ENCODE measurements at regions not wholly inside any gene's neighbourhood (a gene's known extent, or its start where the extent isn't known, plus 50 kb on each side); places are given as distances from the start of the nearest gene placed in this dataset.

DNA sequence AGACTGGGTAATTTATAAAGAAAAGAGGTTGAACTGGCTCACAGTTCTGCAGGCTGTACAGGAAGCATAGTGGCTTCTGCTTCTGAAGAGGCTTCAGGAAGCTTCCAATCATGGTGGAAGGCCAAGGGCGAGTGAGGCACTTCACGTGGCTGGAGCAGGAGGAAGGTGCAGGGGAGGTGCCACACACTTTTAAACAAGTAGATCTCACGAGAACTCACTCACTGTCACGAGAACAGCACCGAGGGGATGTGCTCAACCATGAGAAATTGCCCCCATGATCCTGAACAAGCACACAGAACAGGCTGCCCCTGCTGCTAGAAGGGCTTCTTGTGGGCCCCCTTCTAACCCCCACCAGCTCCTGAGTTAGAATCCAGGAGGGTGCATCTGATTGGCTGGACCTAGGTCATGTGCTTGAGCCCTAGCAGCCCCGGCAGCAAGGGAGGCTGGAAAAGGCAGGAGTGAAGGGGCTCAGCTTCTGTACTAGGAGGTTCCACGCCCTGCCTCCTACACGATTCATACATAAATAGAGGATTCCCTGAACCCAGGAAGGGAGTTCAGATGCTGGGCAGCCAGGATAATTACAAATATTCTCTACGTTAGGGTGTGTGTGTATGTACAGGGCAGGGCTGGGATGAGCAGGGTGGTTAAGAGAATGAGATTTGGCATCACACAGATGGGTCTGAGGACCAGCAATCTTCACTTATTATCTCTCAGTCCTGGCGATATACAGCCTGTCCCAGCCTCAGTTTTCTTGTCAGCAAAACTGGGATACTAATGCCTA is 72.8 kb upstream of the ATP5PO start:
- H3K4me3 ChIP-seq (replicated peaks in 1 of 3) = no peak overlapping the region
- H3K9me3 ChIP-seq = no peaks in the 10 kb centered on the region
- 82 to 83% methylated on average over 10 of the region's 10 CpGs for WGBS, 2 donors
- TF ChIP-seq, protein P1, sequence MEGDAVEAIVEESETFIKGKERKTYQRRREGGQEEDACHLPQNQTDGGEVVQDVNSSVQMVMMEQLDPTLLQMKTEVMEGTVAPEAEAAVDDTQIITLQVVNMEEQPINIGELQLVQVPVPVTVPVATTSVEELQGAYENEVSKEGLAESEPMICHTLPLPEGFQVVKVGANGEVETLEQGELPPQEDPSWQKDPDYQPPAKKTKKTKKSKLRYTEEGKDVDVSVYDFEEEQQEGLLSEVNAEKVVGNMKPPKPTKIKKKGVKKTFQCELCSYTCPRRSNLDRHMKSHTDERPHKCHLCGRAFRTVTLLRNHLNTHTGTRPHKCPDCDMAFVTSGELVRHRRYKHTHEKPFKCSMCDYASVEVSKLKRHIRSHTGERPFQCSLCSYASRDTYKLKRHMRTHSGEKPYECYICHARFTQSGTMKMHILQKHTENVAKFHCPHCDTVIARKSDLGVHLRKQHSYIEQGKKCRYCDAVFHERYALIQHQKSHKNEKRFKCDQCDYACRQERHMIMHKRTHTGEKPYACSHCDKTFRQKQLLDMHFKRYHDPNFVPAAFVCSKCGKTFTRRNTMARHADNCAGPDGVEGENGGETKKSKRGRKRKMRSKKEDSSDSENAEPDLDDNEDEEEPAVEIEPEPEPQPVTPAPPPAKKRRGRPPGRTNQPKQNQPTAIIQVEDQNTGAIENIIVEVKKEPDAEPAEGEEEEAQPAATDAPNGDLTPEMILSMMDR (IDR thresholded peaks at IDR 0.05) = no peak
- TF ChIP-seq POLR2A (IDR thresholded peaks at IDR 0.05) = no peak
- intact Hi-C loops (cut with DNase I) = no loop called here
- H3K27ac ChIP-seq = no peak overlapping the region
- H3K36me3 ChIP-seq = no peaks in the 10 kb centered on the region
- H3K27me3 ChIP-seq = no peaks in the 10 kb centered on the region
- DNase-seq = no peak
- H3K4me1 ChIP-seq = peaks cover 4% of the 10 kb centered on the region in 2 donors

DNA sequence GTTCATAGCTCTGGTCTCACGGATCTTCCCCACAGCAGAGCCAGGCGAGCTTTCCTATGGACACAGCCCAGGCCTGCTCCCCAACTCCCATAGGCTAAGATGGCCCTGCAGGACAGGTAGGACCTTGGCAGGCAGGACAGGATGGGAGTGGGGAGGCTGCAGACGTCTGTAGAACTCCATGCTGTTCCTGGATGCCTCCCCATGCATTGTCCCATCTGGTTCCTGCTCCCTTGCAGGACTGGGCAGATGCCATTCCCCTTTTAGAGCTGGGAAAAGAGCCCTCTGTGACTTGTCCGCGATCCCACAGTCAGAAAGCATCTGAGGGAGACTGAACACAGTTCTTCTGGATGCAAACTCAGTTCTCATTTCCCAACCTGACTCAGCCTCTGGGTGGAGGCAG is 71.9 kb upstream of the ATP5PO start:
- intact Hi-C loops (cut with DNase I) = no loop called here
- Histone ChIP-seq H3K36me3 (no peaks in the 10 kb centered on the region), H3K9me3 (no peaks in the 10 kb centered on the region), H3K4me1 (no peaks in the 10 kb centered on the region), H3K4me3 (replicated peaks in 1 of 3) (no peak overlapping the region), H3K27me3 (no peaks in the 10 kb centered on the region), H3K27ac (no peak overlapping the region)
- DNase-seq = no peak
- 83 to 90% methylated on average over 5 of the region's 5 CpGs for WGBS, 2 donors
- TF ChIP-seq POLR2A (IDR thresholded peaks at IDR 0.05) = no peak
- TF ChIP-seq, protein P1 (IDR thresholded peaks at IDR 0.05) = no peak

DNA sequence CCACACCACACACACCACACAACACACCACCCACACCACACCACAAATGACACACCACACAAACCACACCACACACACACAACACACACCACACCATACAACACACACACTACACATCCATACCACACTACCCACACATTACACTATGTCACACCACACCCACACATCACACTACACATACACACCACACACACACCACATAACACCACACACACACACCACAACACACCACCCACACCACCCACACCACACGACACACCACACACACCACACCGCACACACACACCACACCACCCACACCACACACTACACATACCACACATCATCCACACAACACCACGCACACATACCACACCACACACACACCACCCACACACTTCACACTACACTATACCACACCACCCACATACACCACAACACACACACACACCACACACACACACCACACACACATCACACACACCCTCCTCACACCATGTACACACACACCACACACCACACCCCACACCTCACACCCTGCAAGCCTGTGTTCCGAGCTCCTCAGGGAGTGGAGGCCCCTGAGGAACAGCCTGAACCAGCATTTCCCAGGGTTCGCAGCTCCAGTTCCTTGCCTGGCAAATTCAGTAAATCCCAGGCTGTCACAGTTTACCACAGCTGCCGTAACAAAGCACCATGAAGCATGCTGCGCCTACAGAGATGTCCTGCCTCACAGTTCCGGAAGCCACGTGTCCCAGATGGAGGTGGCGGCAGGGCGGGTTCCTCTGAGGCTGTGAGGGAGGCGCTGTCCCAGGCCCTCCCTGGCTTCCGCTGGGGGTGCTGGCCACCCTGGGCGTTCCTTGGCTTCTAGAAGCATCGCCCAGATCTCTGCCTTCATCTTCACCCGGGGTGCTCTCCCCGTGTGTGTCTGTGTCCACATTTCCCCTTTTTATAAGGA is 69.8 kb upstream of the ATP5PO start:
- Histone ChIP-seq H3K9me3 (no peaks in the 10 kb centered on the region), H3K36me3 (no peaks in the 10 kb centered on the region), H3K27ac (no peak overlapping the region), H3K4me3 (replicated peaks in 1 of 3) (no peak overlapping the region), H3K27me3 (no peaks in the 10 kb centered on the region), H3K4me1 (no peaks in the 10 kb centered on the region)
- TF ChIP-seq, protein P1 (IDR thresholded peaks at IDR 0.05) = no peak
- TF ChIP-seq POLR2A (IDR thresholded peaks at IDR 0.05) = no peak
- no peak for DNase-seq
- intact Hi-C loops (cut with DNase I) = no loop called here
- 83 to 87% methylated on average over 15 to 17 of the region's 17 CpGs for WGBS, 2 donors

DNA sequence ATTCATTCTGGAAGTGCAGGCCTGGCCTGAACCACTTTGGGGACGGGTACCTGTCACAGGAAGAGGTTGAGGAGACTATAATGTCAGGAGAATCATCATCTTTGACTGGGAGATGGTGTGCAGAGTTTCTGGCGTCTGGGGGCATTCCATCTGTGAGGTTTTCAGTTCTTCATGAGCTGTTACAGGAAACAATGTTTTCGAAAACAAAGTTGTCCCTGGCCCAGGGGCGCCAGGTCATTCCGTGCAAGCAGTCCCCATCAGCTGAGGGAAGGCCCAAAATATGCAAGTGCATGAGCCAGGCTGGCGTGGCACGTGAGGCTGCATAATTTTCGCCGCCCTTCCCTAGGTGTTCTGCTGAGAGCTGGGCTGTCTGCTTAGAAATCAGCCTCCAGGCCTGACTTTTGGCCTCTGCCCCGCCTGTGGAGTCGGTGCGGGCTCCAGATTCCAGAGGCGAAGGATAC is 68.4 kb upstream of the ATP5PO start:
- H3K27me3 ChIP-seq = no peaks in the 10 kb centered on the region
- no peaks in the 10 kb centered on the region for H3K36me3 ChIP-seq
- 87 to 91% methylated on average over 12 to 13 of the region's 13 CpGs for WGBS, 2 donors
- no peak for DNase-seq
- intact Hi-C loops (cut with DNase I) = no loop called here
- H3K27ac ChIP-seq = no peak overlapping the region
- H3K9me3 ChIP-seq = no peaks in the 10 kb centered on the region
- TF ChIP-seq, protein P1 (IDR thresholded peaks at IDR 0.05) = no peak
- no peak for TF ChIP-seq POLR2A (IDR thresholded peaks at IDR 0.05)
- H3K4me1 ChIP-seq = no peaks in the 10 kb centered on the region
- no peak overlapping the region for H3K4me3 ChIP-seq (replicated peaks in 1 of 3)

Data from thyroid gland (tissue), 4 donors.